ENCODE measurements at regions not wholly inside any gene's neighbourhood (a gene's known extent, or its start where the extent isn't known, plus 50 kb on each side); places are given as distances from the start of the nearest gene placed in this dataset.
"Not testable (repeated sequence)": the region's sequence is repeated elsewhere in the genome, so short reads cannot be mapped to it uniquely, and the experiment has no call there.

- H3K4me3 Mint-ChIP-seq, result no peak overlapping the region
- no peaks in the 10 kb centered on the region for H3K27me3 Mint-ChIP-seq
- peaks cover 6% of the 10 kb centered on the region for H3K9me3 Mint-ChIP-seq
- no peak for ATAC-seq
- H3K4me1 Mint-ChIP-seq, result no peaks in the 10 kb centered on the region
- H3K36me3 Mint-ChIP-seq, result no peaks in the 10 kb centered on the region
- no peak overlapping the region for H3K27ac Mint-ChIP-seq
Measured at GRCh38 chr9:87199278-87199677, 252.0 kb upstream of the GAS1 start.

- Mint-ChIP-seq H3K27ac (no peak overlapping the region), H3K36me3 (no peaks in the 10 kb centered on the region), H3K9me3 (peaks cover 6% of the 10 kb centered on the region), H3K4me1 (no peaks in the 10 kb centered on the region), H3K27me3 (no peaks in the 10 kb centered on the region), H3K4me3 (no peak overlapping the region)
- ATAC-seq, result no peak
Measured at GRCh38 chr9:87199782-87200181, 252.5 kb upstream of the GAS1 start.

- Mint-ChIP-seq H3K4me1 (no peaks in the 10 kb centered on the region), H3K4me3 (no peak overlapping the region), H3K27me3 (no peaks in the 10 kb centered on the region), H3K27ac (no peak overlapping the region), H3K9me3 (peaks cover 6% of the 10 kb centered on the region), H3K36me3 (no peaks in the 10 kb centered on the region)
- no peak for ATAC-seq
Measured at GRCh38 chr9:87201351-87201751, 254.0 kb upstream of the GAS1 start.

GRCh38 chr9:87206064-87206661, 258.9 kb upstream of the GAS1 start:
- peaks cover 3% of the 10 kb centered on the region for H3K9me3 Mint-ChIP-seq
- H3K4me1 Mint-ChIP-seq, result no peaks in the 10 kb centered on the region

GRCh38 chr9:87210658-87211057, 263.4 kb upstream of the GAS1 start:
- H3K36me3 Mint-ChIP-seq, result not testable (repeated sequence)

More at GRCh38 chr9:87206064-87206661, 258.9 kb upstream of the GAS1 start:
- no peak overlapping the region for H3K27ac Mint-ChIP-seq
- no peaks in the 10 kb centered on the region for H3K27me3 Mint-ChIP-seq
- ATAC-seq, result no peak
- H3K4me3 Mint-ChIP-seq, result no peak overlapping the region
- H3K36me3 Mint-ChIP-seq, result no peaks in the 10 kb centered on the region

GRCh38 chr9:87211669-87212068, 264.4 kb upstream of the GAS1 start:
- ATAC-seq, result no peak
- Mint-ChIP-seq H3K36me3 (no peaks in the 10 kb centered on the region), H3K4me1 (no peaks in the 10 kb centered on the region), H3K27me3 (no peaks in the 10 kb centered on the region), H3K27ac (no peak overlapping the region), H3K4me3 (no peak overlapping the region), H3K9me3 (no peaks in the 10 kb centered on the region)

More at GRCh38 chr9:87210658-87211057, 263.4 kb upstream of the GAS1 start:
- H3K9me3 Mint-ChIP-seq, ATAC-seq, H3K4me3 Mint-ChIP-seq, H3K27ac Mint-ChIP-seq, H3K4me1 Mint-ChIP-seq, H3K27me3 Mint-ChIP-seq: not testable (repeated sequence)

GRCh38 chr9:87212605-87213021, 265.3 kb upstream of the GAS1 start:
- Mint-ChIP-seq H3K27me3 (no peaks in the 10 kb centered on the region), H3K9me3 (no peaks in the 10 kb centered on the region), H3K4me1 (no peaks in the 10 kb centered on the region), H3K36me3 (no peaks in the 10 kb centered on the region), H3K4me3 (no peak overlapping the region), H3K27ac (no peak overlapping the region)
- no peak for ATAC-seq

- H3K4me1 Mint-ChIP-seq, result no peaks in the 10 kb centered on the region
- H3K9me3 Mint-ChIP-seq, result peaks cover 3% of the 10 kb centered on the region
- ATAC-seq, result no peak
Measured at GRCh38 chr9:87213948-87214347, 266.6 kb upstream of the GAS1 start.

GRCh38 chr9:87214991-87215390, 267.7 kb upstream of the GAS1 start:
- Mint-ChIP-seq H3K4me3 (no peak overlapping the region), H3K36me3 (no peaks in the 10 kb centered on the region), H3K27ac (no peak overlapping the region), H3K27me3 (no peaks in the 10 kb centered on the region), H3K9me3 (peaks cover 3% of the 10 kb centered on the region), H3K4me1 (no peaks in the 10 kb centered on the region)
- no peak for ATAC-seq

More at GRCh38 chr9:87213948-87214347, 266.6 kb upstream of the GAS1 start:
- no peak overlapping the region for H3K4me3 Mint-ChIP-seq
- no peak overlapping the region for H3K27ac Mint-ChIP-seq
- no peaks in the 10 kb centered on the region for H3K27me3 Mint-ChIP-seq
- H3K36me3 Mint-ChIP-seq, result no peaks in the 10 kb centered on the region

GRCh38 chr9:87216036-87216435, 268.7 kb upstream of the GAS1 start:
- Mint-ChIP-seq H3K4me3 (no peak overlapping the region), H3K4me1 (no peaks in the 10 kb centered on the region), H3K9me3 (peaks cover 3% of the 10 kb centered on the region), H3K27ac (no peak overlapping the region), H3K36me3 (no peaks in the 10 kb centered on the region), H3K27me3 (no peaks in the 10 kb centered on the region)
- no peak for ATAC-seq

- no peak overlapping the region for H3K4me3 Mint-ChIP-seq
Measured at GRCh38 chr9:87216897-87217455, 269.7 kb upstream of the GAS1 start.

GRCh38 chr9:87223392-87224246, 274.0 kb upstream of the DAPK1 start:
- H3K27ac Mint-ChIP-seq, result no peak overlapping the region
- H3K9me3 Mint-ChIP-seq, result peaks cover 2% of the 10 kb centered on the region
- no peak overlapping the region for H3K4me3 Mint-ChIP-seq
- H3K27me3 Mint-ChIP-seq, result no peaks in the 10 kb centered on the region
- no peaks in the 10 kb centered on the region for H3K36me3 Mint-ChIP-seq
- no peaks in the 10 kb centered on the region for H3K4me1 Mint-ChIP-seq
- ATAC-seq, result no peak

More at GRCh38 chr9:87216897-87217455, 269.7 kb upstream of the GAS1 start:
- Mint-ChIP-seq H3K4me1 (no peaks in the 10 kb centered on the region), H3K36me3 (no peaks in the 10 kb centered on the region), H3K9me3 (peaks cover 3% of the 10 kb centered on the region), H3K27ac (no peak overlapping the region), H3K27me3 (no peaks in the 10 kb centered on the region)
- ATAC-seq, result no peak

- no peak overlapping the region for H3K27ac Mint-ChIP-seq
- H3K27me3 Mint-ChIP-seq, result no peaks in the 10 kb centered on the region
- no peak for ATAC-seq
- H3K4me3 Mint-ChIP-seq, result no peak overlapping the region
- H3K4me1 Mint-ChIP-seq, result no peaks in the 10 kb centered on the region
- peaks cover 4% of the 10 kb centered on the region for H3K9me3 Mint-ChIP-seq
- H3K36me3 Mint-ChIP-seq, result no peaks in the 10 kb centered on the region
Measured at GRCh38 chr9:87226896-87227295, 270.8 kb upstream of the DAPK1 start.

- H3K9me3 Mint-ChIP-seq, result peaks cover 9% of the 10 kb centered on the region
- no peaks in the 10 kb centered on the region for H3K36me3 Mint-ChIP-seq
- H3K4me1 Mint-ChIP-seq, result no peaks in the 10 kb centered on the region
- no peak overlapping the region for H3K4me3 Mint-ChIP-seq
- ATAC-seq, result no peak
- no peaks in the 10 kb centered on the region for H3K27me3 Mint-ChIP-seq
- H3K27ac Mint-ChIP-seq, result no peak overlapping the region
Measured at GRCh38 chr9:87227456-87227855, 270.2 kb upstream of the DAPK1 start.

- Mint-ChIP-seq H3K4me1 (no peaks in the 10 kb centered on the region), H3K9me3 (peaks cover 11% of the 10 kb centered on the region), H3K4me3 (no peak overlapping the region), H3K27ac (no peak overlapping the region), H3K27me3 (no peaks in the 10 kb centered on the region), H3K36me3 (no peaks in the 10 kb centered on the region)
- ATAC-seq, result no peak
Measured at GRCh38 chr9:87229108-87229507, 268.6 kb upstream of the DAPK1 start.

GRCh38 chr9:87233431-87233830, 264.2 kb upstream of the DAPK1 start:
- H3K9me3 Mint-ChIP-seq, result peaks cover 11% of the 10 kb centered on the region
- H3K36me3 Mint-ChIP-seq, result no peaks in the 10 kb centered on the region
- no peaks in the 10 kb centered on the region for H3K4me1 Mint-ChIP-seq
- H3K27ac Mint-ChIP-seq, result no peak overlapping the region
- ATAC-seq, result no peak
- H3K4me3 Mint-ChIP-seq, result no peak overlapping the region
- no peaks in the 10 kb centered on the region for H3K27me3 Mint-ChIP-seq
